ENCODE measurements at regions not wholly inside any gene's neighbourhood (a gene's known extent, or its start where the extent isn't known, plus 50 kb on each side); places are given as distances from the start of the nearest gene placed in this dataset.

- TF ChIP-seq CTCF (IDR thresholded peaks at IDR 0.05) (no peak), POLR2A (IDR thresholded peaks at IDR 0.05) (no peak), EP300 (IDR thresholded peaks at IDR 0.05) (no peak)
These were observed 373.1 kb upstream of the NETO1 start for GRCh38 chr18:73240899-73241298.
